Upper lobe of left lung (tissue), 4 donors: ENCODE measurements at regions not wholly inside any gene's neighbourhood (a gene's known extent, or its start where the extent isn't known, plus 50 kb on each side); places are given as distances from the start of the nearest gene placed in this dataset.

Experiments
- CTCF ChIP-seq, 6 experiments: fragments of 450-650 bp in 4 of 6; fragments of 200-600 bp in 2 of 6; sonication (generic) in 2 of 6; IDR thresholded peaks; one replicate each; pipeline ENCODE4 v1.5.1; 2016 to 2019; ENCODE audit warnings: antibody characterized with exemption in 6 of 6
- POLR2AphosphoS5 ChIP-seq, 2 donors: sonication (generic); formaldehyde crosslinking; IDR thresholded peaks; one replicate each; pipeline ENCODE4 v1.5.1; 2017; ENCODE audit warnings: antibody characterized with exemption in 2 of 2

GRCh38 chr11:127268932-127269331 is 268.4 kb upstream of the KIRREL3 start:
- no peak for TF ChIP-seq POLR2AphosphoS5 (IDR thresholded peaks at IDR 0.05)
- no peak for TF ChIP-seq CTCF (IDR thresholded peaks at IDR 0.05)
